ENCODE measurements at regions not wholly inside any gene's neighbourhood (a gene's known extent, or its start where the extent isn't known, plus 50 kb on each side); places are given as distances from the start of the nearest gene placed in this dataset.

GRCh38 chr5:123771715-123772114 is 259.7 kb downstream of the CSNK1G3 start:
- DNase-seq (ENCODE audit: low spot score) = no peak

GRCh38 chr5:123763201-123763600 is 251.2 kb downstream of the CSNK1G3 start:
- no peak for DNase-seq (ENCODE audit: low spot score)

GRCh38 chr5:123756816-123757215 is 244.8 kb downstream of the CSNK1G3 start:
- DNase-seq (ENCODE audit: low spot score) = no peak

GRCh38 chr5:123756318-123756665 is 244.3 kb downstream of the CSNK1G3 start:
- DNase-seq (ENCODE audit: low spot score) = peak; percentile 16

GRCh38 chr5:123755653-123756317 is 243.8 kb downstream of the CSNK1G3 start:
- DNase-seq (ENCODE audit: low spot score) = no peak

GRCh38 chr5:123754908-123755307 is 242.9 kb downstream of the CSNK1G3 start:
- peak; percentile 41 for DNase-seq (ENCODE audit: low spot score)

GRCh38 chr5:123753937-123754891 is 242.2 kb downstream of the CSNK1G3 start:
- DNase-seq (ENCODE audit: low spot score) = peak; percentile 80

GRCh38 chr5:123753180-123753936 is 241.4 kb downstream of the CSNK1G3 start:
- DNase-seq (ENCODE audit: low spot score) = no peak

- no peak for DNase-seq (ENCODE audit: low spot score)
Observed at GRCh38 chr5:123752552-123753179, 240.7 kb downstream of the CSNK1G3 start.

- DNase-seq (ENCODE audit: low spot score) = no peak
Observed at GRCh38 chr5:123751670-123752069, 239.7 kb downstream of the CSNK1G3 start.

- no peak for DNase-seq (ENCODE audit: low spot score)
Observed at GRCh38 chr5:123748239-123748638, 236.3 kb downstream of the CSNK1G3 start.

- DNase-seq (ENCODE audit: low spot score) = no peak
Observed at GRCh38 chr5:123746683-123747360, 234.8 kb downstream of the CSNK1G3 start.

- DNase-seq (ENCODE audit: low spot score) = no peak
Observed at GRCh38 chr5:123743990-123744583, 232.1 kb downstream of the CSNK1G3 start.

- DNase-seq (ENCODE audit: low spot score) = no peak
Observed at GRCh38 chr5:123735384-123735783, 223.4 kb downstream of the CSNK1G3 start.

- DNase-seq (ENCODE audit: low spot score) = no peak
Observed at GRCh38 chr5:123732257-123732656, 220.3 kb downstream of the CSNK1G3 start.

- DNase-seq (ENCODE audit: low spot score) = peak; percentile 12
Observed at GRCh38 chr5:123722451-123722850, 210.5 kb downstream of the CSNK1G3 start.

GRCh38 chr5:123721675-123722276 is 209.8 kb downstream of the CSNK1G3 start:
- no peak for DNase-seq (ENCODE audit: low spot score)

- no peak for DNase-seq (ENCODE audit: low spot score)
Observed at GRCh38 chr5:123720955-123721354, 209.0 kb downstream of the CSNK1G3 start.

GRCh38 chr5:123720339-123720738 is 208.4 kb downstream of the CSNK1G3 start:
- no peak for DNase-seq (ENCODE audit: low spot score)

GRCh38 chr5:123719004-123719403 is 207.0 kb downstream of the CSNK1G3 start:
- no peak for DNase-seq (ENCODE audit: low spot score)

- no peak for DNase-seq (ENCODE audit: low spot score)
Observed at GRCh38 chr5:123718238-123718637, 206.3 kb downstream of the CSNK1G3 start.

All from cerebellar cortex (tissue), 1 donor.